ENCODE measurements at regions not wholly inside any gene's neighbourhood (a gene's known extent, or its start where the extent isn't known, plus 50 kb on each side); places are given as distances from the start of the nearest gene placed in this dataset.

GRCh38 chr12:59941461-59941860, 345.6 kb downstream of the SLC16A7 start:
- H3K4me3 Mint-ChIP-seq (ENCODE audit: unreplicated experiment), result no peak overlapping the region
- H3K27me3 Mint-ChIP-seq (ENCODE audit: unreplicated experiment), result no peaks in the 10 kb centered on the region
- DNase-seq (ENCODE audit: low spot score), result no peak
- H3K4me1 Mint-ChIP-seq (ENCODE audit: unreplicated experiment), result peaks cover 6% of the 10 kb centered on the region
- no peaks in the 10 kb centered on the region for H3K36me3 Mint-ChIP-seq (ENCODE audit: low read depth, unreplicated experiment)
- TF ChIP-seq CTCF (IDR thresholded peaks at IDR 0.05; ENCODE audit: unreplicated experiment), result no peak
- no peak overlapping the region for H3K27ac Mint-ChIP-seq (ENCODE audit: unreplicated experiment)
- no peaks in the 10 kb centered on the region for H3K9me3 Mint-ChIP-seq (ENCODE audit: unreplicated experiment)

GRCh38 chr12:59944177-59944576, 348.3 kb downstream of the SLC16A7 start:
- no peaks in the 10 kb centered on the region for H3K36me3 Mint-ChIP-seq (ENCODE audit: low read depth, unreplicated experiment)
- no peak for DNase-seq (ENCODE audit: low spot score)
- no peak overlapping the region for H3K4me3 Mint-ChIP-seq (ENCODE audit: unreplicated experiment)
- no peaks in the 10 kb centered on the region for H3K27me3 Mint-ChIP-seq (ENCODE audit: unreplicated experiment)
- H3K27ac Mint-ChIP-seq (ENCODE audit: unreplicated experiment), result no peak overlapping the region
- H3K4me1 Mint-ChIP-seq (ENCODE audit: unreplicated experiment), result no peaks in the 10 kb centered on the region
- TF ChIP-seq CTCF (IDR thresholded peaks at IDR 0.05; ENCODE audit: unreplicated experiment), result no peak
- H3K9me3 Mint-ChIP-seq (ENCODE audit: unreplicated experiment), result no peaks in the 10 kb centered on the region

GRCh38 chr12:59946635-59947034, 350.8 kb downstream of the SLC16A7 start:
- no peak for DNase-seq (ENCODE audit: low spot score)
- H3K4me3 Mint-ChIP-seq (ENCODE audit: unreplicated experiment), result no peak overlapping the region
- TF ChIP-seq CTCF (IDR thresholded peaks at IDR 0.05; ENCODE audit: unreplicated experiment), result no peak
- no peaks in the 10 kb centered on the region for H3K4me1 Mint-ChIP-seq (ENCODE audit: unreplicated experiment)
- no peak overlapping the region for H3K27ac Mint-ChIP-seq (ENCODE audit: unreplicated experiment)
- no peaks in the 10 kb centered on the region for H3K9me3 Mint-ChIP-seq (ENCODE audit: unreplicated experiment)
- no peaks in the 10 kb centered on the region for H3K36me3 Mint-ChIP-seq (ENCODE audit: low read depth, unreplicated experiment)
- no peaks in the 10 kb centered on the region for H3K27me3 Mint-ChIP-seq (ENCODE audit: unreplicated experiment)

- Mint-ChIP-seq H3K36me3 (ENCODE audit: low read depth, unreplicated experiment) (no peaks in the 10 kb centered on the region), H3K9me3 (ENCODE audit: unreplicated experiment) (no peaks in the 10 kb centered on the region), H3K27me3 (ENCODE audit: unreplicated experiment) (peaks cover 2% of the 10 kb centered on the region), H3K4me1 (ENCODE audit: unreplicated experiment) (no peaks in the 10 kb centered on the region), H3K27ac (ENCODE audit: unreplicated experiment) (no peak overlapping the region), H3K4me3 (ENCODE audit: unreplicated experiment) (no peak overlapping the region)
- no peak for DNase-seq (ENCODE audit: low spot score)
- TF ChIP-seq CTCF (IDR thresholded peaks at IDR 0.05; ENCODE audit: unreplicated experiment), result no peak
Measured at GRCh38 chr12:59963546-59963945, 367.7 kb downstream of the SLC16A7 start.

GRCh38 chr12:59972905-59973304, 377.1 kb downstream of the SLC16A7 start:
- Mint-ChIP-seq H3K4me3 (ENCODE audit: unreplicated experiment) (no peak overlapping the region), H3K9me3 (ENCODE audit: unreplicated experiment) (no peaks in the 10 kb centered on the region), H3K36me3 (ENCODE audit: low read depth, unreplicated experiment) (no peaks in the 10 kb centered on the region), H3K27me3 (ENCODE audit: unreplicated experiment) (no peaks in the 10 kb centered on the region), H3K4me1 (ENCODE audit: unreplicated experiment) (peaks cover 5% of the 10 kb centered on the region), H3K27ac (ENCODE audit: unreplicated experiment) (no peak overlapping the region)
- TF ChIP-seq CTCF (IDR thresholded peaks at IDR 0.05; ENCODE audit: unreplicated experiment), result no peak
- no peak for DNase-seq (ENCODE audit: low spot score)

Data from endothelial cell (in vitro differentiated cells).